CD4-positive, CD25-positive, alpha-beta regulatory T cell (primary cell): ENCODE measurements at regions not wholly inside any gene's neighbourhood (a gene's known extent, or its start where the extent isn't known, plus 50 kb on each side); places are given as distances from the start of the nearest gene placed in this dataset.
A peak's percentile ranks its signal among the peaks of the same experiment; 100 is the strongest.

ENCODE experiments used
- ATAC-seq, 2 donors: fragments of 150-1000 bp; cut with Tn5 transposase; one replicate each; pipeline ENCODE4 v1.10.0; 2021; ENCODE audit warnings: low read depth in 2 of 2, moderate number of reproducible peaks in 2 of 2, moderate library complexity in 1 of 2
- DNase-seq, 3 donors: peaks; one replicate each; pipeline versions ENCODE4 v3.0.0 to v3.0.0-alpha.2; 2012 to 2022; ENCODE audit warnings: mixed read lengths in 1 of 3
- H3K27ac ChIP-seq: one replicate; pipeline ENCODE4 v1.7.0; 2013; ENCODE audit warnings: mild to moderate bottlenecking, low read length; ENCODE audit not compliant: insufficient read depth, poor library complexity, severe bottlenecking
- H3K27me3 ChIP-seq: one replicate; pipeline ENCODE4 v1.7.0; 2013; ENCODE audit warnings: low read length; ENCODE audit not compliant: control insufficient read depth, insufficient read depth
- H3K36me3 ChIP-seq: one replicate; pipeline ENCODE4 v1.7.0; 2013; ENCODE audit warnings: mild to moderate bottlenecking, low read length, moderate library complexity; ENCODE audit not compliant: control insufficient read depth, insufficient read depth
- H3K4me1 ChIP-seq: 2 replicates; pipeline ENCODE4 v1.7.0; 2013; ENCODE audit warnings: mild to moderate bottlenecking, low read length; ENCODE audit not compliant: insufficient read depth, control insufficient read depth, poor library complexity, severe bottlenecking
- H3K4me3 ChIP-seq: one replicate; pipeline ENCODE4 v1.7.0; 2013; ENCODE audit warnings: low read depth, mild to moderate bottlenecking, low read length, moderate library complexity
- H3K9me3 ChIP-seq, 2 experiments: 1 replicate in 1 of 2; 2 replicates in 1 of 2; pipeline ENCODE4 v1.7.0; 2013; ENCODE audit warnings: low read length in 2 of 2, mild to moderate bottlenecking in 1 of 2, moderate library complexity in 1 of 2; ENCODE audit not compliant: control insufficient read depth in 2 of 2
- H3K27ac Mint-ChIP-seq, 3 donors: one replicate each; pipeline ENCODE4 v1.8.0; 2020 to 2022; ENCODE audit warnings: mild to moderate bottlenecking in 3 of 3, mixed read lengths in 3 of 3, moderate library complexity in 2 of 3
- H3K27me3 Mint-ChIP-seq: one replicate; pipeline ENCODE4 v1.8.0; 2022; ENCODE audit warnings: mild to moderate bottlenecking, mixed read lengths
- H3K36me3 Mint-ChIP-seq: one replicate; pipeline ENCODE4 v1.8.0; 2020; ENCODE audit warnings: mixed read lengths
- H3K4me1 Mint-ChIP-seq, 4 donors: one replicate each; pipeline ENCODE4 v1.8.0; 2020 to 2022; ENCODE audit warnings: mixed read lengths in 4 of 4, mild to moderate bottlenecking in 1 of 4
- H3K4me3 Mint-ChIP-seq, 4 donors: one replicate each; pipeline ENCODE4 v1.8.0; 2020 to 2022; ENCODE audit warnings: mild to moderate bottlenecking in 4 of 4, mixed read lengths in 4 of 4, moderate library complexity in 3 of 4
- H3K9me3 Mint-ChIP-seq, 7 donors: one replicate each; pipeline ENCODE4 v1.8.0; 2020 to 2022; ENCODE audit warnings: mixed read lengths in 7 of 7, mild to moderate bottlenecking in 3 of 7, moderate library complexity in 2 of 7

GRCh38 chr6:91141346-91141745, 554.5 kb upstream of the MAP3K7 start:
- H3K36me3 Mint-ChIP-seq: no peaks in the 10 kb centered on the region
- ATAC-seq (no peak), DNase-seq (no peak)
- no peak overlapping the region for H3K4me3 Mint-ChIP-seq
- no peak overlapping the region for H3K4me3 ChIP-seq
- H3K9me3 Mint-ChIP-seq: peaks cover 0 to 3% (median 0%) of the 10 kb centered on the region in 7 donors
- no peaks in the 10 kb centered on the region for H3K36me3 ChIP-seq
- H3K4me1 Mint-ChIP-seq: no peaks in the 10 kb centered on the region
- no peak overlapping the region for H3K27ac Mint-ChIP-seq
- no peaks in the 10 kb centered on the region for H3K27me3 Mint-ChIP-seq
- H3K27me3 ChIP-seq: no peaks in the 10 kb centered on the region
- H3K27ac ChIP-seq: no peak overlapping the region
- H3K9me3 ChIP-seq: no peaks in the 10 kb centered on the region
- no peaks in the 10 kb centered on the region for H3K4me1 ChIP-seq

- Histone ChIP-seq H3K36me3 (no peaks in the 10 kb centered on the region), H3K27ac (no peak overlapping the region), H3K9me3 (no peaks in the 10 kb centered on the region), H3K4me3 (no peak overlapping the region), H3K4me1 (no peaks in the 10 kb centered on the region), H3K27me3 (no peaks in the 10 kb centered on the region)
- no peaks in the 10 kb centered on the region for H3K36me3 Mint-ChIP-seq
- DNase-seq: no peak
- H3K9me3 Mint-ChIP-seq: peaks cover 0 to 3% (median 0%) of the 10 kb centered on the region in 7 donors
- no peak overlapping the region for H3K27ac Mint-ChIP-seq
- no peaks in the 10 kb centered on the region for H3K4me1 Mint-ChIP-seq
- H3K4me3 Mint-ChIP-seq: no peak overlapping the region
- no peak for ATAC-seq
- H3K27me3 Mint-ChIP-seq: no peaks in the 10 kb centered on the region
Measured at GRCh38 chr6:91140449-91140848, 553.6 kb upstream of the MAP3K7 start.

GRCh38 chr6:91137286-91137685, 550.4 kb upstream of the MAP3K7 start:
- peaks cover 0 to 5% (median 0%) of the 10 kb centered on the region in 7 donors for H3K9me3 Mint-ChIP-seq
- Histone ChIP-seq H3K27ac (no peak overlapping the region), H3K36me3 (no peaks in the 10 kb centered on the region), H3K4me3 (no peak overlapping the region), H3K9me3 (no peaks in the 10 kb centered on the region), H3K27me3 (no peaks in the 10 kb centered on the region), H3K4me1 (no peaks in the 10 kb centered on the region)
- no peak overlapping the region for H3K4me3 Mint-ChIP-seq
- no peaks in the 10 kb centered on the region for H3K4me1 Mint-ChIP-seq
- no peaks in the 10 kb centered on the region for H3K27me3 Mint-ChIP-seq
- H3K36me3 Mint-ChIP-seq: no peaks in the 10 kb centered on the region
- no peak for ATAC-seq
- no peak overlapping the region for H3K27ac Mint-ChIP-seq
- no peak for DNase-seq

- Mint-ChIP-seq H3K27ac (no peak overlapping the region), H3K4me3 (no peak overlapping the region), H3K27me3 (no peaks in the 10 kb centered on the region), H3K4me1 (no peaks in the 10 kb centered on the region), H3K36me3 (no peaks in the 10 kb centered on the region), H3K9me3 (peaks cover 0 to 5% (median 0%) of the 10 kb centered on the region in 7 donors)
- H3K36me3 ChIP-seq: no peaks in the 10 kb centered on the region
- no peak for DNase-seq
- ATAC-seq: no peak
- H3K4me1 ChIP-seq: no peaks in the 10 kb centered on the region
- H3K4me3 ChIP-seq: no peak overlapping the region
- no peaks in the 10 kb centered on the region for H3K27me3 ChIP-seq
- no peak overlapping the region for H3K27ac ChIP-seq
- no peaks in the 10 kb centered on the region for H3K9me3 ChIP-seq
Measured at GRCh38 chr6:91135406-91136103, 548.7 kb upstream of the MAP3K7 start.

- DNase-seq: no peak
- H3K27ac Mint-ChIP-seq: no peak overlapping the region
- peaks cover 0 to 5% (median 0%) of the 10 kb centered on the region in 7 donors for H3K9me3 Mint-ChIP-seq
- Histone ChIP-seq H3K36me3 (no peaks in the 10 kb centered on the region), H3K27ac (no peak overlapping the region), H3K9me3 (no peaks in the 10 kb centered on the region), H3K4me3 (no peak overlapping the region), H3K4me1 (no peaks in the 10 kb centered on the region), H3K27me3 (no peaks in the 10 kb centered on the region)
- ATAC-seq: no peak
- H3K27me3 Mint-ChIP-seq: no peaks in the 10 kb centered on the region
- H3K4me3 Mint-ChIP-seq: no peak overlapping the region
- no peaks in the 10 kb centered on the region for H3K36me3 Mint-ChIP-seq
- H3K4me1 Mint-ChIP-seq: no peaks in the 10 kb centered on the region
Measured at GRCh38 chr6:91132461-91132860, 545.6 kb upstream of the MAP3K7 start.

GRCh38 chr6:91130126-91130525, 543.3 kb upstream of the MAP3K7 start:
- Histone ChIP-seq H3K27ac (no peak overlapping the region), H3K4me3 (no peak overlapping the region), H3K27me3 (no peaks in the 10 kb centered on the region), H3K36me3 (no peaks in the 10 kb centered on the region), H3K4me1 (no peaks in the 10 kb centered on the region), H3K9me3 (no peaks in the 10 kb centered on the region)
- Mint-ChIP-seq H3K36me3 (no peaks in the 10 kb centered on the region), H3K27ac (no peak overlapping the region), H3K4me3 (no peak overlapping the region), H3K27me3 (peaks cover 4% of the 10 kb centered on the region), H3K9me3 (peaks cover 0 to 3% (median 0%) of the 10 kb centered on the region in 7 donors), H3K4me1 (no peaks in the 10 kb centered on the region)
- no peak for ATAC-seq
- DNase-seq: no peak

- Histone ChIP-seq H3K4me3 (no peak overlapping the region), H3K27me3 (no peaks in the 10 kb centered on the region), H3K27ac (no peak overlapping the region), H3K9me3 (no peaks in the 10 kb centered on the region), H3K36me3 (no peaks in the 10 kb centered on the region), H3K4me1 (no peaks in the 10 kb centered on the region)
- DNase-seq (no peak), ATAC-seq (no peak)
- peak overlapping the region in 1 of 3 donors; percentile 49 for H3K27ac Mint-ChIP-seq
- H3K9me3 Mint-ChIP-seq: peaks cover 0 to 3% (median 0%) of the 10 kb centered on the region in 7 donors
- H3K27me3 Mint-ChIP-seq: peaks cover 4% of the 10 kb centered on the region
- H3K4me3 Mint-ChIP-seq: no peak overlapping the region
- no peaks in the 10 kb centered on the region for H3K4me1 Mint-ChIP-seq
- H3K36me3 Mint-ChIP-seq: no peaks in the 10 kb centered on the region
Measured at GRCh38 chr6:91127752-91128151, 540.9 kb upstream of the MAP3K7 start.

GRCh38 chr6:91126876-91127275, 540.0 kb upstream of the MAP3K7 start:
- Histone ChIP-seq H3K27me3 (no peaks in the 10 kb centered on the region), H3K9me3 (no peaks in the 10 kb centered on the region), H3K4me3 (no peak overlapping the region), H3K4me1 (no peaks in the 10 kb centered on the region), H3K36me3 (no peaks in the 10 kb centered on the region), H3K27ac (no peak overlapping the region)
- no peak for ATAC-seq
- H3K4me3 Mint-ChIP-seq: no peak overlapping the region
- H3K27ac Mint-ChIP-seq: no peak overlapping the region
- H3K36me3 Mint-ChIP-seq: no peaks in the 10 kb centered on the region
- DNase-seq: no peak
- H3K27me3 Mint-ChIP-seq: peaks cover 4% of the 10 kb centered on the region
- no peaks in the 10 kb centered on the region for H3K4me1 Mint-ChIP-seq
- H3K9me3 Mint-ChIP-seq: peaks cover 0 to 3% (median 0%) of the 10 kb centered on the region in 7 donors
